HCEC 1CT (cell line): ENCODE measurements at regions not wholly inside any gene's neighbourhood (a gene's known extent, or its start where the extent isn't known, plus 50 kb on each side); places are given as distances from the start of the nearest gene placed in this dataset.

ENCODE experiments used
- DNase-seq: peaks from one replicate; pipeline ENCODE4 v3.0.0-alpha.2; 2017

DNA sequence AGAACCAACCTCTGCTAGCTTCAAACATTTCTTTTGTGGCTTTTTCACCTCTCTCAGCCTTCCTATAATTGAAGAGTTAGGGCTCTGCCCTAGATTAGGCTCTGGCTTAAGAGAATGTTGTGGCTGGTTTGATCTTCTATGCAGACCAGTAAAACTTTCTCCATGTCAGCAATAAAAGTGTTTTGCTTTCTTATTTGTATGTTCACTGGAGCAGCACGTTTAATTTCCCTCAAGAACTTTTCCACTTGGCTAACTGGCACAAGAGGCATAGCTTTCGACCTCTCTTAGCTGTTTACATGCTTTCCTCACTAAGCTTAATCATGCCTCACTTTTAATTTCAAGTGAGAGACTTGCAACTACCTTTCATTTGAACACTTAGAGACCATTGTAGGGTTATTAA lies 964.7 kb downstream of the ROBO2 start:
- DNase-seq = no peak

- no peak for DNase-seq
Measured at GRCh38 chr3:78013653-78014052, 973.8 kb downstream of the ROBO2 start.

- DNase-seq = no peak
Measured at GRCh38 chr3:78015856-78016255, 976.0 kb downstream of the ROBO2 start.

- DNase-seq = no peak
Measured at GRCh38 chr3:78021710-78022109, 981.8 kb downstream of the ROBO2 start.

DNA sequence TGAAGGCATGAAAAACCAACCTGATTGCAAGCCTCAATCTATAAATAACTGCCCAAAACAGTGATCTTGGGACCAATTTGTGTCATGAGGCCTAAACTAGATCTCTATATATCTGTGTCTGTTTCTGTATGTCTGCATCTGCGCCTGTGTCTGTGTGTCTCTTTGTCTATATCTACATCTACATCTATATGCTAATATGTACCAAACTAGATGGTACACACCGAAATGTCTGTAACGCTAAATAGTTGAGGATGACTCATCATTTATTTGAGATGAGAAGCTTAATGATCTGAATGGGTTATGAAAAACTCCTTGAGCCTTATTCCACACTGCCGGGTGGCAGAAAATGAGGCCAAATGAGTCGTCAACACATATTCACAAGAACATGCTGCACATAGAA lies 982.3 kb downstream of the ROBO2 start:
- DNase-seq = no peak

DNA sequence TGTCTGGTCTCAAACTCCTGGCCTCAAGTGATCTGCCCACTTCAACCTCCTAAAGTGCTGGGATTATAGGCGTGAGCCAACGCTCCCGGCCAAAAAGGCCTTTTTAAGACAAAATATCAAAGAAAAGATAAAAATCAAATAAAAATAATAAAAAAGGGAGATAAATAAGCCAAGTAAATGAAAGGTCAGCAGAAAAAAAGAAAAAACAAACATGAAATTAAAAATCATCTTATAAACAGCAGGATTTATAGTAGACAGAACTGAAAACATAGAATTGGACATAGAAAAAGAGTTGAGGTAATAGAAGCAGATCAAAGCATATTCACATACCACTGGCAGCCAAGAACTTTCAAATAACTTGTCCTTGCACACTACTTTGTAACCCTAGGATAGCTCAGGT lies 983.4 kb downstream of the ROBO2 start:
- no peak for DNase-seq

DNA sequence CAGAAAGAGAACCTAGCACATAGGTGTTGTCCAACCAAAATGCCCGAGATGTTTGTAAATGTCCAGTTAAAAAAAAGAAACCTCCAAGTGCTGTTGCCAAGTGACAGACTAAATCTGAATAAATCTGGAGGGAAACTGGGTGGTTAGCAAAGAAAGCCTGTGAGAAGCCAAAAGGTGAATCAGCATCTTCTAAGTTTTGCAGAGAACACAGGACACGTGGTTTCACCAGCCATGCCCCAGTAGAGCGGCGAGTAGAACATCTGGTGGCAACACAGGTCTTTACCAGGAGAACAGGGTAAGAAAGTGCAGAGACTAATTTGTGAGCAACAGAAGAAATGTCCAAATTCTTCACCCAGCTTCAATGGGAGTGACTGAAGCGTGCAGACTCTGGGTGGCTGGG lies 986.0 kb downstream of the ROBO2 start:
- no peak for DNase-seq

- DNase-seq = no peak
Measured at GRCh38 chr3:78026318-78026828, 986.5 kb downstream of the ROBO2 start.

- no peak for DNase-seq
Measured at GRCh38 chr3:78029775-78030174, 989.9 kb downstream of the ROBO2 start.

DNA sequence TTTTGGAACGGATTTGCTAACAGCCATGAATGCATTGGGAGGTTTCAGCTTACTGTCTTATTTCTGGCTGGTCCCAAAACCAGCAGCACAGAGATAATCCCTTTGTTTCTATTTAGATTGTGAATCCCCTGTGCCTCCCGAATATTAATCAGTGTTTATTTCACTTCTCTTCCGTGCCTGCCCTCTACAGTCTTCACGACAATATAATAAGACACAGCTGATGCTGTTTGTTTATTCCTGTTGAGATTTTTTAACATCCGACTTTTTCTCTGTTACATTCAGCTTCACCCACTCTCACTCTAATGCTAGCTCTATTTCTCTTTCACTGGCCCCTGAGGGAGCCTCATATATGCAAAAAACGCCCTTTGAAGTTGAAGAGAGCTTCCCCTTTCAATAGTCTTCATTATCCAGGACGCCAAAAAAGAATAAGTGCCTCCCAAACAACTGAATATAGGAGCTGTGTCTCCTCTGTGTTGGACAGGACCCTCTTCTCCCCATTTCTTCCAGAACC lies 995.3 kb downstream of the ROBO2 start:
- no peak for DNase-seq

DNA sequence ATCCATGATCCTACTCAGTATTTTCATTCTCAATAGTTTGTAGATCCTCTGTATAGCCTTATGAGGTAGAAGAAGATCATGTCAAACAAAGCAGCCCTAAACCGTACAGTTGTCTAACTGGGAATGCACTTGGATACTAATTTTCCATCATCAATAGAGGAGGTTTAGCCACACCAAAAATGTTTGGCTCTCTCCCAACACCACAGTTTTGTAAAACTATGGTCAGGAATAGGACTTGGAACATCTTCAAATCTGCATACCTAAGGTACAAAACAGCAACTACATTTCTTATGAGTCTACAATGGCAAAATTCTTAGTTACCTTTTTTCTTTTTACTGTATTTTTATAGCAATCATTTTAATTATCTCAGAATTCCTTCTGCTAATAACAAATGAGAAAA lies 1001.6 kb downstream of the ROBO2 start:
- no peak for DNase-seq

GRCh38 chr3:78046566-78046965 lies 1006.7 kb downstream of the ROBO2 start:
- no peak for DNase-seq

GRCh38 chr3:78048698-78049097 lies 1008.8 kb downstream of the ROBO2 start:
- DNase-seq = no peak

DNA sequence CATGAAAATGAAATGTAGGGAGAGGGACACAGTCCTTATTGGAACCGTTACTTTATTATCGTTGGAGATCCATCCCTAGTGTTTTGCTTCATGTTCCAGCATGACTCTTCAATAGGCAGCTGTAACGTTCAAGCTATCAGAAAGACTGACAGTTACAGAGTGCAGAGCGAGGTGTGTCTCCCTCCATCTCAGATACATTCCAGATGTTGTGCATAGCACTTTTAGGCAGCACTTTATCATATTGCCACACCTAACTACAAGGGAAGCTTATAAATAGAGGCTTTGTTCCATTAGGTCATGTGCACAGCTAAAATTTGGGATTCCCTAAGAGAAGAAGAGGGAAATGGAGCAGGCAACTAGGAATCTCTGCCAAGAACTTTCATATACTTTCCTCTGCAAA lies 1009.6 kb downstream of the ROBO2 start:
- DNase-seq = no peak

DNA sequence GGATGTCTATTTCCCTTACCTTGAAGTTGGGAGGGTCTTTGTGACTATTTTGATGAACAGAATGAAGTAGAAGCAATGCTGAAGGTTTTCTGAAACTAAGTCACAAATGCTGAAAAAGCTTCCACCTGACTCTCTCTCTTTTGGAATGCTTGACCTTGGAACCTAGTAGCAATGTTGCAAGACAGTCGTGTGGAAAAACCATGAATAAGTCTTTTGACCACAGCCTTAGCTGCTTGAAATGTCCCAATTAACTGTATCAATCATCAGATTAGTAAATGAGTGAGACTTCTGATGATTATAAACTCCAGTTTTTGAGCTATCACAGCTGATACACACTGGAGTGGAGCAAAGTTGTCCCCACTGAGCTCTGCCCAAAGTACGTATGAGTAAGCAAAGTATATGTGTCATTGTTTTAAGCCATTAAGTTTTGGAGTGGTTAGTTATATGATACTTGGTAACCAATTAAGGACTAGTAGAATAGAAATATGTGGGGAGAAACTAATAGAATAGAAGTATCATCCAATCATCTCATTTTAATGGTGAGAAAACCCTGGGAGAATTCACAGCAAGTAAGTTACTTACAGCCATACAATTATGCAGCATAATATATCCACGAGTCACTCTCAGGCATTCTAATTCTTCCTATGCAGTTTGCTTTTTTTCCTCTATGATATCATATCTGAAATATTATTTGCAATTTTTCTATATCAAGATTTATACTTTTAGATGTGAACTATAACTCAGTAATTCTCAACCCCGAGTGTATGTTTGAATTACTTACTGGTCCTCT lies 1010.6 kb downstream of the ROBO2 start:
- peak; percentile 24 for DNase-seq

GRCh38 chr3:78052746-78053145 lies 1012.8 kb downstream of the ROBO2 start:
- no peak for DNase-seq

DNA sequence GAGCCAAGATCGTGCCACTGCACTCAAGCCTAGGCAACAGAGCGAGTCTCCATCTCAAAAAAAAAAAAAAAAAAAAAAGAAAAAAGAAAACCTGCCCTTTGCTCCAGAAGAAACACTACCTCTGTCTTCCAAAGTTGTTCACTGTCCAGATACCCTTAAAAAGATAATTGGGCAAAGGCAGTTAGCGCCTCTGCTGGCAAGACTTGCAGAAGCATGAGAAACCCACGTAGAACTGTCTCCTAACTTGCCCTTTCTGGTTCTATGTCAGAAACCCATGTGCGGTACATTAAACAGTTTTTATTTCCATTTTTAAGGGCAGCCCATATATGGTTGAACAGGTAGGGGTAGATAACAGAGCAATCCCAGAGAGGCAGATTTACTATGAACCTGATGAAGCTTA lies 1026.4 kb downstream of the ROBO2 start:
- no peak for DNase-seq

GRCh38 chr3:78070188-78070587 lies 1030.3 kb downstream of the ROBO2 start:
- no peak for DNase-seq

DNA sequence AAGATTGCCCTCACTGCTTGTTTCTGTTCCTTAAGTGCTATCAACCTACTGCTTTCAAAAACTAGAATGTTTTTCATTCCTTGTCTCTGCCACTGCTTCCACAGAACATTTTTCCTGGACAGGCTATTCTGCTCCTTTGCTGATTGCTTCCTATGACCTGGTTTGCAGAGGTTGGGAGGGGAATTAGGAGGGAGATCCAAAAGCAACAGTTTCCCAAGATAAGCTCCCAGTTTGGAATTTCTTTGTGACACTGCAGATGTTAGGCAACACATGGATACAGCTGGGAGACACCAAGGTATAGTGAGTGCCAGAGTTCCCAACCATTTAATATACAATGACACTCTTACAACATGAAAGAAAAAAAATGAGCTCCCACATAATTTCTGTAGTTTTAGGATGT lies 1036.5 kb downstream of the ROBO2 start:
- DNase-seq = no peak

DNA sequence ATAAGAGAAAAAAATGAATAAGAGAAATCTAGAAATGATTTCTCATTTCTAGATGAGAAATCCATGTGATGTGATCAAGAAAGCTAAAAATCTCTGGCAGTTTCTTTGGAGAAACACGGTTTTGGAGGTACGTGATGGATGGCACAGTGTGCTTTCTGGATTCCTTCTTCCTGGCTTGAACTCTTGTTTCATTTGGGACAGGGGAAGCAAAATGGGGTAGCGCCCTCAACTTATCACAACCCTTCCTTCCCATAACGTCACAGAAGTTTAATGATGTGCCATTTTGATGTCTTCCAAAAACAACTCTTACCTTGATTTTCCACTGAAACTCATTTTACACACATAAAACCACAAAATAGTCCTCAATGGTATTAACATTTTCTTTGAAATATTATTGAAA lies 1037.3 kb downstream of the ROBO2 start:
- DNase-seq = no peak

- DNase-seq = no peak
Measured at GRCh38 chr3:78077842-78078241, 1037.9 kb downstream of the ROBO2 start.

DNA sequence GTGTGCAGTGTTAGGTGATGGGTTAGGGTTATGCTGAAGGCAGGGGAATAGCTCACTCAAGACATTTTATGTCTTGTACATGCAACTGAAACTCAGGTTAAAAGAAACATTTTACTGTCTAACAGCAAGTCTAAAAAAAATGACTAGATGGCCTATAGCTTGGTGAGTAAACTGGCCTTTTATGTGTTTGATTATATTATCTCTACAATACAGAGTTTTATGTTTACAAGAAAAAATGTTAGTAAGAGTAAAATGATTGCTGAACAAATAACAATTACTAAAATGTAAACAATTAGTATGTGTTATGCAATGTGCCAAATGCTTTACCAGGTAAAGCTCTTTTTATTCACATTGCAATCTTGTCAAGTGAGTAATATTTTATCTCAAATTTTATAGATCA lies 1039.6 kb downstream of the ROBO2 start:
- no peak for DNase-seq

- DNase-seq = no peak
Measured at GRCh38 chr3:78086150-78086549, 1046.3 kb downstream of the ROBO2 start.

GRCh38 chr3:78087134-78087533 lies 1047.2 kb downstream of the ROBO2 start:
- no peak for DNase-seq

DNA sequence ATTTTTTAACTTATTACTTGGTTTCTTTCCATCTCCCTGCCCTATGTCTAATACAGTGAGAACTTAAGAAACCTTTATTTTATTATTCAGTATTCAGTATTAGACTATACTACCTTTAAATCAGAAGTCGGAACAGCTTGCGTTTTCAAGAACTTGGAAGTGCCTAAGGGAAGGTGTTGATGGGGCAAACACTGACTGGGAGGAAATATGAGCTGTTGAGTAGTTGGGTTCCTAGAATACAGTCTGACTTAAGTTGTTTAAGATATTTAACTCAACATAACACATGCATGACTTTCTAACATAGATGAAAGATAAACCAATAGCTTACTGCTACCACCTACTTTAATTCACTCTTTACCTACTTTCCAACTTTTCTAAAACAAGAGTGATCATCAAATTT lies 1048.1 kb downstream of the ROBO2 start:
- DNase-seq = no peak
